ENCODE measurements at regions not wholly inside any gene's neighbourhood (a gene's known extent, or its start where the extent isn't known, plus 50 kb on each side); places are given as distances from the start of the nearest gene placed in this dataset.
A peak's percentile ranks its signal among the peaks of the same experiment; 100 is the strongest.
"Not testable (repeated sequence)": the region's sequence is repeated elsewhere in the genome, so short reads cannot be mapped to it uniquely, and the experiment has no call there.

- Histone ChIP-seq H3K27ac (ENCODE audit: low read length, poor library complexity, severe bottlenecking) (no peak overlapping the region), H3K36me3 (ENCODE audit: control insufficient read depth in 1 of 2, insufficient read depth in 2 of 2, low read depth in 1 of 2, low read length in 2 of 2) (no peaks in the 10 kb centered on the region), H3K4me3 (ENCODE audit: insufficient read depth in 1 of 2, low read depth in 1 of 2, low read length in 2 of 2) (no peak overlapping the region), H4K91ac (ENCODE audit: low read length) (no peak overlapping the region), H3K18ac (ENCODE audit: low read depth in 1 of 2, low read length in 2 of 2) (no peak overlapping the region), H3K4me2 (ENCODE audit: low read length, poor library complexity, severe bottlenecking) (no peak overlapping the region), H2BK120ac (ENCODE audit: low read depth, low read length) (no peak overlapping the region), H2AFZ (ENCODE audit: low read depth, low read length) (no peak overlapping the region), H3K9ac (ENCODE audit: low read length) (no peak overlapping the region), H3K4me1 (ENCODE audit: control insufficient read depth, insufficient read depth, low read depth, low read length) (no peaks in the 10 kb centered on the region), H3K79me1 (replicated peaks; ENCODE audit: low read length, poor library complexity, severe bottlenecking) (no peaks in the 10 kb centered on the region), H2BK15ac (ENCODE audit: low read depth, poor library complexity, severe bottlenecking) (no peak overlapping the region), H3K27me3 (ENCODE audit: control insufficient read depth in 1 of 2, insufficient read depth in 1 of 2, low read length in 2 of 2) (no peaks in the 10 kb centered on the region), H2AK5ac (ENCODE audit: low read length, severe bottlenecking) (no peak overlapping the region), H3K4ac (ENCODE audit: low read depth in 1 of 2, low read length in 2 of 2) (no peak overlapping the region), H3K9me3 (ENCODE audit: control insufficient read depth, low read length) (no peaks in the 10 kb centered on the region), H3K23ac (ENCODE audit: low read length in 2 of 2) (no peak overlapping the region), H2BK12ac (ENCODE audit: low read length in 2 of 2) (no peak overlapping the region), H2BK5ac (ENCODE audit: low read depth, low read length, poor library complexity, severe bottlenecking) (no peak overlapping the region), H4K8ac (ENCODE audit: low read length) (no peak overlapping the region), H3K14ac (ENCODE audit: low read length in 2 of 2) (no peak overlapping the region)
- WGBS = 90% methylated on average over 1 of the region's 1 CpG
- DNase-seq = no peak
Measured at GRCh38 chr3:192064959-192065358, 604.0 kb downstream of the PYDC2 start.

- H2AFZ ChIP-seq (ENCODE audit: low read depth, low read length); H3K9ac ChIP-seq (ENCODE audit: low read length); H2BK120ac ChIP-seq (ENCODE audit: low read depth, low read length); H3K79me1 ChIP-seq (replicated peaks; ENCODE audit: low read length, poor library complexity, severe bottlenecking); H4K8ac ChIP-seq (ENCODE audit: low read length); H3K27me3 ChIP-seq (ENCODE audit: control insufficient read depth in 1 of 2, insufficient read depth in 1 of 2, low read length in 2 of 2); H2BK15ac ChIP-seq (ENCODE audit: low read depth, poor library complexity, severe bottlenecking); H2BK12ac ChIP-seq (ENCODE audit: low read length in 2 of 2); H3K4ac ChIP-seq (ENCODE audit: low read depth in 1 of 2, low read length in 2 of 2); H3K36me3 ChIP-seq (ENCODE audit: control insufficient read depth in 1 of 2, insufficient read depth in 2 of 2, low read depth in 1 of 2, low read length in 2 of 2); H3K23ac ChIP-seq (ENCODE audit: low read length in 2 of 2); H2AK5ac ChIP-seq (ENCODE audit: low read length, severe bottlenecking); H4K91ac ChIP-seq (ENCODE audit: low read length); H3K4me1 ChIP-seq (ENCODE audit: control insufficient read depth, insufficient read depth, low read depth, low read length); H3K4me2 ChIP-seq (ENCODE audit: low read length, poor library complexity, severe bottlenecking); H3K14ac ChIP-seq (ENCODE audit: low read length in 2 of 2); H3K27ac ChIP-seq (ENCODE audit: low read length, poor library complexity, severe bottlenecking); DNase-seq; H3K18ac ChIP-seq (ENCODE audit: low read depth in 1 of 2, low read length in 2 of 2); H3K4me3 ChIP-seq (ENCODE audit: insufficient read depth in 1 of 2, low read depth in 1 of 2, low read length in 2 of 2); H2BK5ac ChIP-seq (ENCODE audit: low read depth, low read length, poor library complexity, severe bottlenecking); H3K9me3 ChIP-seq (ENCODE audit: control insufficient read depth, low read length): not testable (repeated sequence)
- WGBS = 99% methylated on average over 9 of the region's 14 CpGs
Measured at GRCh38 chr3:192066253-192066652, 605.3 kb downstream of the PYDC2 start.

GRCh38 chr3:192068464-192069254 lies 607.7 kb downstream of the PYDC2 start:
- H3K9me3 ChIP-seq (ENCODE audit: control insufficient read depth, low read length) = no peaks in the 10 kb centered on the region
- DNase-seq = no peak
- no peaks in the 10 kb centered on the region for H3K79me1 ChIP-seq (replicated peaks; ENCODE audit: low read length, poor library complexity, severe bottlenecking)
- no peaks in the 10 kb centered on the region for H3K4me1 ChIP-seq (ENCODE audit: control insufficient read depth, insufficient read depth, low read depth, low read length)
- no peak overlapping the region for H2BK5ac ChIP-seq (ENCODE audit: low read depth, low read length, poor library complexity, severe bottlenecking)
- no peak overlapping the region for H3K23ac ChIP-seq (ENCODE audit: low read length in 2 of 2)
- no peak overlapping the region for H2BK12ac ChIP-seq (ENCODE audit: low read length in 2 of 2)
- no peak overlapping the region for H3K4me2 ChIP-seq (ENCODE audit: low read length, poor library complexity, severe bottlenecking)
- no peaks in the 10 kb centered on the region for H3K27me3 ChIP-seq (ENCODE audit: control insufficient read depth in 1 of 2, insufficient read depth in 1 of 2, low read length in 2 of 2)
- H3K4me3 ChIP-seq (ENCODE audit: insufficient read depth in 1 of 2, low read depth in 1 of 2, low read length in 2 of 2) = no peak overlapping the region
- no peak overlapping the region for H3K9ac ChIP-seq (ENCODE audit: low read length)
- H4K8ac ChIP-seq (ENCODE audit: low read length) = no peak overlapping the region
- no peak overlapping the region for H3K27ac ChIP-seq (ENCODE audit: low read length, poor library complexity, severe bottlenecking)
- no peak overlapping the region for H3K4ac ChIP-seq (ENCODE audit: low read depth in 1 of 2, low read length in 2 of 2)
- H2AFZ ChIP-seq (ENCODE audit: low read depth, low read length) = no peak overlapping the region
- H3K36me3 ChIP-seq (ENCODE audit: control insufficient read depth in 1 of 2, insufficient read depth in 2 of 2, low read depth in 1 of 2, low read length in 2 of 2) = no peaks in the 10 kb centered on the region
- no peak overlapping the region for H2BK15ac ChIP-seq (ENCODE audit: low read depth, poor library complexity, severe bottlenecking)
- H3K14ac ChIP-seq (ENCODE audit: low read length in 2 of 2) = no peak overlapping the region
- no peak overlapping the region for H2BK120ac ChIP-seq (ENCODE audit: low read depth, low read length)
- no peak overlapping the region for H2AK5ac ChIP-seq (ENCODE audit: low read length, severe bottlenecking)
- H3K18ac ChIP-seq (ENCODE audit: low read depth in 1 of 2, low read length in 2 of 2) = no peak overlapping the region
- 96% methylated on average over 2 of the region's 3 CpGs for WGBS
- H4K91ac ChIP-seq (ENCODE audit: low read length) = no peak overlapping the region

- no peak for DNase-seq
- Histone ChIP-seq H4K91ac (ENCODE audit: low read length) (no peak overlapping the region), H2BK12ac (ENCODE audit: low read length in 2 of 2) (no peak overlapping the region), H2BK120ac (ENCODE audit: low read depth, low read length) (no peak overlapping the region), H3K23ac (ENCODE audit: low read length in 2 of 2) (no peak overlapping the region), H3K14ac (ENCODE audit: low read length in 2 of 2) (no peak overlapping the region), H3K9ac (ENCODE audit: low read length) (no peak overlapping the region), H3K4ac (ENCODE audit: low read depth in 1 of 2, low read length in 2 of 2) (no peak overlapping the region), H3K27ac (ENCODE audit: low read length, poor library complexity, severe bottlenecking) (no peak overlapping the region), H2BK5ac (ENCODE audit: low read depth, low read length, poor library complexity, severe bottlenecking) (no peak overlapping the region), H3K27me3 (ENCODE audit: control insufficient read depth in 1 of 2, insufficient read depth in 1 of 2, low read length in 2 of 2) (no peaks in the 10 kb centered on the region), H3K18ac (ENCODE audit: low read depth in 1 of 2, low read length in 2 of 2) (no peak overlapping the region), H3K4me3 (ENCODE audit: insufficient read depth in 1 of 2, low read depth in 1 of 2, low read length in 2 of 2) (no peak overlapping the region), H3K4me1 (ENCODE audit: control insufficient read depth, insufficient read depth, low read depth, low read length) (peaks cover 4% of the 10 kb centered on the region), H2AFZ (ENCODE audit: low read depth, low read length) (no peak overlapping the region), H3K9me3 (ENCODE audit: control insufficient read depth, low read length) (no peaks in the 10 kb centered on the region), H3K36me3 (ENCODE audit: control insufficient read depth in 1 of 2, insufficient read depth in 2 of 2, low read depth in 1 of 2, low read length in 2 of 2) (no peaks in the 10 kb centered on the region), H2AK5ac (ENCODE audit: low read length, severe bottlenecking) (peak overlapping the region; percentile 91), H2BK15ac (ENCODE audit: low read depth, poor library complexity, severe bottlenecking) (no peak overlapping the region), H4K8ac (ENCODE audit: low read length) (no peak overlapping the region), H3K79me1 (replicated peaks; ENCODE audit: low read length, poor library complexity, severe bottlenecking) (no peaks in the 10 kb centered on the region), H3K4me2 (ENCODE audit: low read length, poor library complexity, severe bottlenecking) (no peak overlapping the region)
- WGBS = 82% methylated on average over 2 of the region's 5 CpGs
Measured at GRCh38 chr3:192077795-192078497, 617.0 kb downstream of the PYDC2 start.

Data from mesenchymal stem cell (in vitro differentiated cells and primary cell).